ENCODE measurements at regions not wholly inside any gene's neighbourhood (a gene's known extent, or its start where the extent isn't known, plus 50 kb on each side); places are given as distances from the start of the nearest gene placed in this dataset.

DNA sequence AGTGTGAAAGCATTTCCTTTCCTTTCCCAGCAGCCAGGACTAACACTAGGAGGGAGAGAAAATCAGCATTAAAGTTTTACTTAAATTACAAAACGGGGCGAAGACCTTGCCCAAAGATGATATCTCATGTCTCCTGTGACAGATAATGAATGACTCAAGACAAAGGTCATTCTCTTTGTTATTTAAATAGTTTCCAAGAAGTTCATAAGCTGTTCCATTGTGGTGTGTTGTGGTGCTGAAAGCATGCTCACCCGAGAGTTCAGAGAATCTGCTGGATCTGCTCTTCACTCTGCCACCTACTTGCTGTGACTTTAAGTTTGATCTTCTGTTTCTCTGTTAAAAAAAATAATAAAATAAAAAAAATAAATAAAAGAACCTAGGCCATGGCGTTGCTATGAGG lies 265.9 kb upstream of the NR4A3 start:
- DNase-seq (ENCODE audit: low read depth), result no peak

DNA sequence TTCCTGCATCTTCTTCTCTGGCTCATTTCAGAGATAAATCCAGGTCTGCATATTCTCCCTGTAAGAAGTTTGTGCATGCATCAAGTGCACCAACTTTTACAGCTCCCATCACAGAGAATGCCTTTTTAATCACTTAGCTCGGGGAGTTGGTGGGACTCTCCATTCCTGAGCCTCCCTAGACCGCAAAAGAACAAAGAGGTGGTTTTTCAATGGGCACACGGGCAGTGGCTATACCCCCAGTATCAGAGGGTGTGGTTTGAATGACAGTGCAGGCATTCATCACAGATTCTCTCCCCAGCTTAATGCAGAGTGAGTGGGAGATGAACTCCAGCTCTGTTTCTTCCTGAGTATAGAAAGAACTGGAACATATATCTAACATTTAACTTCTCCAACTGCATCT lies 264.7 kb upstream of the NR4A3 start:
- no peak for DNase-seq (ENCODE audit: low read depth)

DNA sequence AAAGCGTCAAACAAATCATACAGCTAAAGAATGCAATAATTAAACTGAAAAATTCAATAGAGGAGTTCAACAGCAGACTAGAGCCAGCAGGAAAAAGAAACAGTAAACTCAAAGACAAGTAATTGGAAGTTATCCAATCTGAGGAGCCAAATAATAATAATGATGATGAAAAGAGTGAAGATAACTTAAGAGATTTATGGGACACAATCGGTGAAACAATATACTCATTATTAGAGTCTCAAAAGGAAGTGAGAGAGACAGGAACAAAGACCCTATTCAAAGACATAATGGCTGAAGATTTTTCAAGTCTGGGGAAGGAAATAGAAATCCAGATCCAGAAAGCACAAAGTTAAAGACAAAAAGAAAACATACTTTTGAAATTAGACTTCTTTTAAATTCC lies 263.9 kb upstream of the NR4A3 start:
- no peak for DNase-seq (ENCODE audit: low read depth)

DNA sequence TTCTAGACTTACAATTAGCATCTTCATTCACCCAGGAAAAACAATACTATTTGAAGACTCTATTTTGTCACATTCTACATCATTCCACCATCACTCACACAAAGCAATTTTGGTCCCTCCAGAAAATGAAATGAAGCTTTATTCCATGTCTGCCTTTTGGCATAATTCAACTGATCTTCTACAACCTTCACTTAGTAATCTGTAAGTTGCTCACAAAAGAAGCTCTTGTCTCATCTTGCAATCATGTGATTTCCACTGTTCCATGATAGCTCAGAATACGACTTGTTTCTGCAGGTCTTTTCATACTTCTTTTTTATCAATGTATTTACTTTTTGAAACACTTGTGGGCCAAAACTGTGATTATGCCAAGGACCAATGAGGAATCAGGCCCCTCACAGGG lies 261.9 kb upstream of the NR4A3 start:
- DNase-seq (ENCODE audit: low read depth), result no peak

DNA sequence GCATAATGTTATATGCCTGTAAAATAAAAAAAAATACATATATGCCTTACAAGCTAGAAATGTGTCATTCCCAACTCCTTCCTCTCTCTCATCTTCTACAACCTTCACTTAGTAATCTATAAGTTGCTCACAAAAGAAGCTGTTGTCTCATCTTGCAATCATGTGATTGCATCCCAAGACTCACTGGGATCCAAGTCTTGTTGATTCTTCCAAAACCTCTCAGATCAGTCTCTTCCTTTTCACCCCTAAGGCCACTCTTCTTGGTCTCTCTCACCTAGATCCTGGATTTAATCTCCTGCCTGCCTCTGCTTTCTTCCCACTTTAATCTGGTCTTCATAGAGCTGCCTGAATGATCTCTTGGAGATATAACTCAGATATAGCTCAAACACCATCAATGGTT lies 261.1 kb upstream of the NR4A3 start:
- no peak for DNase-seq (ENCODE audit: low read depth)

DNA sequence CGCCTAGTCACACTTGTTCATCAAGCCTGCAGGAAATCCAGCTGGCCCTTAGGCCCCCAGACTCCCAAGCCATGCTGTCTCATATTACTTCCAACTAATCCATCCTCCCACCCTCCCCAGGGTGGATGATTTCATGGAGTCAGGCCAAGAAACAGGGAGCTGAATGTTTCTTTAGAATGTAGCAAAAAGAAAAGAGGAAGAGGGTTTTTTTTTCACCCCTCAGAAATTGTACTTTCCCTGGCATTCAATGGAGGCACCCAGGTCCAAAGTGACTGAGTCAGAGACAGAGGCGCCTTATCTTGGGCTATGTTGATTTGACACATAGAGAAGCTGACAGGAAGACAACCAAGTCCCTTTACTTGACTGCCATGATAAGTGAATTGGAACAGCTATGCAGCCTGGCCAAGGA lies 260.2 kb upstream of the NR4A3 start:
- no peak for DNase-seq (ENCODE audit: low read depth)

DNA sequence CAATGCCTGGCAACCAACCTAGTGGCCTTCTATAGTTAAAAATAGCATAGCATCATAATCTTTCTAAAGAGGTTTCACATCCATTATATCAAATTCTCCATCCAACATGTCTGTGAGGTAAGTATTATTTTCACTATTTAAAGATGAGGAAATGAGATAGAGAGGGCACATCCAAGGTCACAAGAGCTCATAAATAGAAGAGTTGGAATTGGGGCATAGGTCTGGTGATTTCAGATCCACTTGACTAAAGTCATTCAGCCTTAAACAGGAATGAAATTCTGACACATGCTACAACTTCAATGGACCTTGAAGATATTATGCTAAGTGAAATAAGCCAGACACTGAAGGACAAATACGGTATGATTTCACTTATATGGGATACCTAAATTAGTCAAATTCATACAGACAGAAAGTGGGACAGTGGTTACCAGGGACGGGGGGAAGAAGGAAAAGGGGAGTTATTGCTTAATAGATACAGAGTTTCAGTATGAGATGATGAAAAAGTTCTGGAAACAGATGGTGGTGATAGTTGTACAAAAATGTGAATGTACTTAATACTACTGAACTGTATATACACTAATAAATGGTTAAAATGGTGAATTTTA lies 259.6 kb upstream of the NR4A3 start:
- DNase-seq (ENCODE audit: low read depth), result no peak

DNA sequence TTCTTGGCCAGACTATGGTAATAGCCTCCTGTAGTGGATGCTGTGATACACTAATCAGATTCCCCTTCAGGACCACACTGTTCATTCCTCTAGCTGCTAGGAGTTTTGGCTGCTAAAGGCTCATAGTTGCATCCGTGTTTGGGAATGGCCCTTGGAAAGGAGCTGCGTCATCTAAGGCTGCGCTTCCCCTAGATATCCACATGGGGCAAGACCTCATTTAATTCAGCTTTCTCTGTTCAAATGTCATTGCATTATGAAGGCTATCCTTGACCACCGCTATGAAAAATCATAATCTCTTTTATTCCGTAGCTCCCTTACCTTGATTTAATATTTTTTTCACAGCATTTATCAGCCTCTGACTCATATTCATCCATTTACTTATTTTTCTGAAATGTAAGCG lies 258.3 kb upstream of the NR4A3 start:
- DNase-seq (ENCODE audit: low read depth), result no peak

DNA sequence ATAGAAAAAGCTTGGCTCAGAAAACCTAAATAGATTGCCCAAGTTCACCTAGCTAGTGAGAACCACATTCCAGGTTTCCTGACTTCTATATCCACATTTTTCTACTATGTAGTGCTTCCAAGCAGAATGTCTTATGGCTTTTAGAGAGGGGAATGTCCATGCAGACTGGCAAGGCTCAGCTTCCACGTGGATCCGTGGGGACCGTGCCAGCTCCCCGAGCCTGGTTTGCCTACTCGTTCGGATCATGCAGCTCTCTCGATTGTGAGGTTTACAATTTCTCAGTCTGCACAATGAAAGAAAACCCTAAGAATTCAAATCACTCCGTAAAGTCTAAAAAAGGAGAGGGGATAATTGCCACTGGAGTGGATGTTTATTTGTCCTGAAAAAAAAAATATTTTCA lies 256.5 kb upstream of the NR4A3 start:
- DNase-seq (ENCODE audit: low read depth), result no peak

DNA sequence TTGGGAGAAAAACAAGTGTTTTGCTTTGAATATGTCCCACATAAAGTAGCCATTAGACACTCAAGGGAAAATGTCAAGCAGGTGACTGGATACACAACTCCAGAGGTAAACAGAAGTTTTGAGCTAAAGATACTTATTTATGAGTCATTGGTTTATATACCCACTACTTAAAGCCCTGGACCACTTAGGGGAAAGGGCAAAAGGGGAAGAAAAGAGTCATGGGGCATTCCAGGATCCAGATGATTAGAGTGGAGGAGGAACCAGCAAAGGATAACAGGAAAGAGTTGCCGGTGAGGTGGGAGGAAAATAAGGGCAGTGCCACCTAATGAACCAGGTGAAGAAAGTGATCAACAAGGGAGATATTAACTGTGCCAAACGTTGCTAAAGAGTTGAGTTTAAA lies 254.2 kb upstream of the NR4A3 start:
- no peak for DNase-seq (ENCODE audit: low read depth)

DNA sequence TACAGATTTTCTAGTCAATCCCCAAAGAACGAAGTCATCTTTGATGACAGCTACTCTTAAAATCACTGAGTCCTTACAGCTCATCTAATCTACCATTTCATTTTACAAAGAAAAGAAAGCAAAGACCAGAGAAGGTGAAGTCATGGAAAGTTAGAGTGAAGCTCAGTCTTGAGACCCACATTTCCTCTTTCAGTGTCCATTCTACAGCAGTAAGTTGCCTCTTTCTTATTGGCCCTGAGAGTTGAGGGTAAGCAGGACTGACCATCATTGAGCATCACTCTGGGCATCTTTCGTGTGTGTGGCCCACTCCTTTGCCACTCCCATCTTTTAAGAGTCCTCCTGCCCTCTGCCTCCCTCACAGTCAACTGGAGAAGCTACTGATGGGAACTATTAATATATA lies 251.8 kb upstream of the NR4A3 start:
- DNase-seq (ENCODE audit: low read depth), result no peak

DNA sequence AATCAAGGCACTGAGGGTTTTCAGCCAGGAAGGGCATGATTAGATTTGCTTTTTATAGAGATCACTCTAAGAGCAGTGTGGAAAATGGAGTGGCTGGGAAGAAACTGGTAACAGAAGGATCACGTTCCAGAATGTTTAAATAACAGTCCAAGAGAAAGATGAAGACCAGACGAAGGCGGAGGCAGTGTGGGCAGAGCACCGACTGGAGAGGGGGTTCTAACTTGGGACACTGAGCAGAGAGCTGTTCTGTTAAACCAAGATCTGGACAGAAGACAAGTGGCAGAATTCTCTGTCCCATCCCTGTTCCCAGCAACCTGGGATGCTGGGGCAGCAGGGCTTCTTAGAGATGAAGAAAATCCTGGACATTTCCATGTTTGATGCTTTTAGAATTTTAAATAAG lies 249.1 kb upstream of the NR4A3 start:
- no peak for DNase-seq (ENCODE audit: low read depth)

DNA sequence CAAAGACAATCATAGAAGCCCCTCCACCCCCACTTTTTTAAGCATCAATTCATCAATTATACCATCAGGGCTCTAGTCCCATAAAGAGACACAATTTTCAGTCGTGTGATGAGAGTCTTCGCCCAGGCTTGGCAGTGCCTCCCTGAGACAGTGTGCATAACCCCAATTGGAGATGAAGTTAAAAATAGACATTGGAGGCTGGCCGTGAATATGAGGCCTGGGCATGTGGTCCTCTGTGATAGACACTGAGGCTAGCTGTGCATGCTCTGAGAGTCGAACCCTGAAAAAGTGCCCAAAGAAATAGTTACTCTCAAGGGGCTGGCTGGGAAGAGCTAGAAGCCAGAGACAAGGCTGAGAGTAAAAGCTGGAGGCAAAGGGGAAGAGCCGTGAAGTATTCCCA lies 248.6 kb upstream of the NR4A3 start:
- no peak for DNase-seq (ENCODE audit: low read depth)

DNA sequence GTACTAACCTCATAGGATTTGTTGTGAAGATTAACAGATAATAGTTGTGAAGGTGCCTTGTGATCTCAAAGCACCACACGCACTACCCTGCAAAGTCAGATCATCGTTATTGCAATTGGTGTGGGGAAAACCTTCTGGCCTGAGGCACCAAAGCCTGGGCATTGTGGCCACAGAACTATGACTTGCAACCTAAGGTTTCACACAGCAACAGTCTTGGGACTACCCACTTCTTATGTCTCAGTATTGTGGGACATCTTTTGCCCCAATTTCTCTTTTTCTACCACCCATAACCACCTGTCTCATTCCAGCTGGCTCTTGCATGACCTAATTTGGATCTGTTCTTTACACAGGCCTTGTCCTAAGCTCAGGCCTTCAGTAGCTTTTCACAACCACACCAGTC lies 247.8 kb upstream of the NR4A3 start:
- no peak for DNase-seq (ENCODE audit: low read depth)

DNA sequence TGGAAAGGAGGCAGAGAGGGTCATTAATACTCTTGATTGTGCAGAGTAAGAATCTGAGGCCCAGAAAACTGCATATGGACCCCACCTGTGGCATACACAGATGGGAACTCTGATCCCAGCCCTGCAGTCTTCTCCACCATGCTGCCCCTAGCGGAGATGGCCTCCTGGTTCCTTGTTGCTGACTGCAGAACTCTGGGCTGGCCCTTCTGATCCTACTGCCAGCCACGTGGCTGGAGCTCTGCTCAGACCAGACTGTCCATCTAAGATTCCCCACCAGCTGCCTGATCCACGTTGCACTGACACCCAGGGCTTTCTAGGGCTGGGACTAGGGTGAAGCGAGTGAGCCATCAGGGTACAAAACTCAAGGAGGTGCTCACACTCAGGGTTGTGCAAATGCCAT lies 245.7 kb upstream of the NR4A3 start:
- no peak for DNase-seq (ENCODE audit: low read depth)

DNA sequence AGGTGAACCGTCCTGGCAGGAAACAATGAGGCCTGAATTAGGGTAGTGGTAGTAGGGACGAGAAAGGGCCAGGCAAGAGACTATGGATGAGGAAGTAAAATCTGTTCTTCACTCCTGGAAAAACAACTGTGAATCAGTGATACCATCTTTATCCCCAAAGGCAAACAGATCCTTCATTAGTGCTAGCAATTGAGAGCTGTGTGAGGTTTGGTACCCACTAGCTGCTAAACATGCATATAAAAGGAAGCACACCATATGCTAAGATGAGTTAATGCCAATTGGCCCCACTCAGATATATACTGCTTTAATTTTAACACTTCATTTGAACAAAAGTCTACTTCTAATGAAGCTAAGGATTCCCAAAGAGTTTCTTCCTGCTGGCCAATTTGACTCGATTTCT lies 244.8 kb upstream of the NR4A3 start:
- no peak for DNase-seq (ENCODE audit: low read depth)

DNA sequence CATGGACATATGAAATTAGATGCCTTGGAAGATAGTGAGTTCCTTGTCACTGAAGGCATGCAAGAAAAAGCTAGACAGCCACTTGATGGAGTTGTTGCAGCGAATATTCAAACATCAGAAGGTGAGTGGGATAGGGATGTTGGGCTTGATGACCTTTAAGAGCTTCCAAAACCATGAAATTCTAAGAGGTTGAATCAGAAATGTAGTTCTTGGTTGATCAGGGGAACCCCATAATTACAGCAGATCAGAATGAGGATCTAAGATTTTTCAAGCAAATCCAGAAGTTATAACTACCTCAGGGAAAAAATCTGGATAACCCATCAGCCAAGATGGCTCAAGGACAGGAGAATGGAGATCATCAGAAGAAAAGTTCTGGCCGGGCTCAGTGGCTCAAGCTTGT lies 244.3 kb upstream of the NR4A3 start:
- no peak for DNase-seq (ENCODE audit: low read depth)

DNA sequence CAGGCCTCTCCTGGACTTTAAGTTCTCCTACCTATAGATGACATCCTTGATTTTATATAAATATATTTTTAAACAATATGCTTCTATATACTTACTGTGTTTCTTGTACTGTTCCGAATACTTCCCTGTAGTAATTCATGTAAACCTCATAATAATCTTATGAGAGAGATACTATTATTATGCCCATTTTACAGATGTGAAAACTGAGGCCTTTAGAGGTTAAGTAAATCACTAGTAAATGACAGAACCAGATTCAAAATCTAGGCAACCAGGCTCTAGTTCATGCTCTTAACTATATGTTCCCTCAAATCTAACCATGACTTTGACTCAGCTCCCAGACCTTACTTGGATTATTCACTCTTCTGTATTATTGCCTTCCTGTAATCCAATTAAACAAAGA lies 243.0 kb upstream of the NR4A3 start:
- no peak for DNase-seq (ENCODE audit: low read depth)

DNA sequence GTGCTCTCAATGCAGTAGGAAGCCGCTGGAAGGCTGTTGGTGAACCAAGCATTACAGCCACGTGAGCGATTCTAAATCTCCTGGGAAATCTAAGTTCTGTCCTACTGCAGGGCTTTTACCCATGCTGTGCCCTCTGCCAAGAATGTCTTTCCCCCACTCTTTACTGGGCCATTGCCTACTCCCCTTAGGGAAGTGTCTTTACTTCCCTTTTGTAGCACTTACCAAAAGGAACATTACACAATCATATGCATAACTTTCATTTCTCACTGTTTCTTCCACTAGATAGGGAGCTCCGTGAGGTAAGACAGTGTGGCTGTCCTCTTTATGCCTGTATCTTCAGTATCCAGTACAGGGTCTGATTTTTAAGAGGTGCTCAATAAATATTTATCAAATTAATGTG lies 241.7 kb upstream of the NR4A3 start:
- no peak for DNase-seq (ENCODE audit: low read depth)

DNA sequence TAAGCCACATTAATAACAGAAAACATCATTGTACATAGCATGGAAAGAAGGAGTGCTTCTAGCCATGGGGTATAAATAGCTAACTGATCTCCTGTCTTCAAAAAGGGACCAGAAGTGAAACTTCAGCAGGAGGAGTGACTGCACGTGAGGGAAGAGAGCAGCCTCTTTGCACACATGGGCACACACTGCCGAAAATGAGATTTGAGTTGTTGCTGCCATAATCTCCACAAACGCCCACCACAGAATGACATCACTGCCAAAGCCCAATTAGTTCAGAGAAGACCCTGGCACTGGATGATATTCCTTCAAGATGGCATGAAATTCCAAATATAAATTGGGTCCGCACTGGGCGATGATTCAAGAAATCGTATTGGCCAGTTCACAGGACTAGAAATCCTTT lies 238.9 kb upstream of the NR4A3 start:
- no peak for DNase-seq (ENCODE audit: low read depth)

DNA sequence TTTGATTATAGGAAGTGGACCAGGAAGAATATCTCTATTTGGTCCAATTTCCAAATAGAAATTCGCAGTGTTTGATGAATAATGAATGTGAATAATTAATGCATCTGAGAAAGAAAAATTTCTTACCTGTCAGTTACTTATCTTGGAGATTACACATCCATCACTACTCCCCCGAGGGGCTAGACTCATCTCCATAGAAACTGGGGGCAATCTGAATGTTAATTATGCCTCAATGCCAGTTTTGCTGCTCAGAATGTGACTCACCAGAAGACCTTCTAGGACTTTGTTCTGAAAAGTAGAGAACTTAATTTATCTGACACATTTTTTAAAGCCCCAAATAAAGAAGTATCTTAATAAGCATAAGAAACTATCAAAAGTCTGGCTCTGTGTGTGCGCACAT lies 233.4 kb upstream of the NR4A3 start:
- DNase-seq (ENCODE audit: low read depth), result no peak

DNA sequence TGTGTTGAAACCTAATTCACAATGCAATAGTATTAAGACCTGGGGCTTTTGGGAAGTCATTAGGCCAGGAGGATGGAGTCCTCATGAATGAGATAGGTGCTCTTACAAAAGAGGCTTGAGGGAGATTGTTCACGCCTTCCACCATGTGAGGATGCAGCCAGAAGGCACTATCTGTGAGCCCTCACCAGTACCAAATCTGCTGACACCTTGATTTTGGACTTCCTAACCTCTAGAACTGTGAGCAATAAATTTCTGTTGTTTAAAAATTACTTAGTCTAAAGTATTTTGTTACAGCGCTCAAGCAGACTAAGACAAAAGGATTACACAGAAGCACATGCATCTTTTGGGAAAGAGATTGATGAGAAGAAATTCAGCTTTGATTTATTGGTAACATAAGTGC lies 232.9 kb upstream of the NR4A3 start:
- no peak for DNase-seq (ENCODE audit: low read depth)

DNA sequence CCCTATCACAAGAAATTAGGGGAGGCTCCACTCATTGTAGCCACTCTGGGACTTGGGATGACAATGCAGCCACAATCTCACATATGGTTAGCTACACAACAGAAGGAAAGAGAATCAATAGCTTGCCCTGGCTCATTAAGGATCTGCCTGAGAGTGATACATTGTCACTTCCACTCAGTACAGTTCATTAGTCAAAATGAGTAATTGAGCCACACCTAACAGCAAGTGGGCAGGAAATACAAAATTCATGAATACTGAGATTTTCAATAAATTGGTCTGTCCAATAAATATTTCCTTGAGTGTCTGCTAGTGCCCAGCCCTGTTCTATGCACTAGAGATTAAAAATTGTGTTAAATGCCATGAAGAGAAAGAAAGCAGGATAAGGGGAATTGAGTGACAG lies 231.3 kb upstream of the NR4A3 start:
- no peak for DNase-seq (ENCODE audit: low read depth)

DNA sequence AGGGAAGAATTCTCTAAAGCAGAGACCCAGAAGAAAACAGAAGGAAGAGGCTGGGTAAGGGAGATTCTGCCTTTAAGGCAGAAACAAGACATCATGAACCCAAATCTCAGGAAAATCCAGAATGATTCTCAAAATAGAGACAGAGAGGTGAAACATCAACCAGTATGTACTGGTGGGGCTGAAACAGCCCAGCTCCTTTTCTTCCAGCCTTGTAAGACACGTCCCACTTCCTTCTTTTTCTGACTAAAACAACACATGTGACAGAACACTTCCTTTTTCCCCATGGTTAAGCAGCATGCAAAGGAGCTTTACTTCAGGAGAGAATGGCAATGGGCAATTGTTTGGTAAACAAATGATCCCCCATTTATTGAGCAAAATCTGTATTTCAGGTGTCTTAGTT lies 230.8 kb upstream of the NR4A3 start:
- DNase-seq (ENCODE audit: low read depth), result no peak

DNA sequence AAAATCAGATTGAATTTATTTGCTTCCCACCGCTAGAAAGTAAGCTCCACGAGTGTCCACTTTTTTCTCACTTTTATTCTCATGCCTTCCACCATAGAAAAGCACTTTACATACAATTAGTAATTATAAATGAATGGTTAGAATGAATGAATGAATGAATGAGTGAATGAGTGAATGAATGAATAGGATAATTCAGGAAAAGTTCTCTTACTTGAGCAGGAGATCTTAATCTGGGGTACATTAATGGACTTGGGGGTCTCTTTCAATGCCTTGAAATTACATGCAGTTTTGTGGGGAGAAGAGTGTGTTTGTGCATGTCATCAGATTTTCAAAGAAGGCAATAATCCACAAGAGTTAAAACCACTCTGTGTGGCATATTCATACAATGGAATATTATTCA lies 229.9 kb upstream of the NR4A3 start:
- no peak for DNase-seq (ENCODE audit: low read depth)

All from activated gamma-delta T cell treated with anti-CD3 and anti-CD28 coated beads, Interleukin-2, amount 50 U/mL, for 16 hours (primary cell).